Stimulated activated naive CD8-positive, alpha-beta T cell treated with anti-CD3 and anti-CD28 coated beads, Interleukin-15, amount 100 ng/mL, for 72 hours (primary cell): ENCODE measurements at regions not wholly inside any gene's neighbourhood (a gene's known extent, or its start where the extent isn't known, plus 50 kb on each side); places are given as distances from the start of the nearest gene placed in this dataset.

Source experiments
- ATAC-seq: fragments of 150-1000 bp; cut with Tn5 transposase; 2 replicates; pipeline ENCODE4 v1.10.0; 2021; ENCODE audit warnings: mild to moderate bottlenecking, moderate library complexity
- DNase-seq, 2 donors: peaks; one replicate each; pipeline ENCODE4 v3.0.0; 2021 to 2022
- H3K27ac Mint-ChIP-seq, 2 donors: one replicate each; pipeline ENCODE4 v1.8.0; 2022; ENCODE audit warnings: mild to moderate bottlenecking in 2 of 2, mixed read lengths in 2 of 2, moderate library complexity in 2 of 2
- H3K27me3 Mint-ChIP-seq: one replicate; pipeline ENCODE4 v1.8.0; 2022; ENCODE audit warnings: mixed read lengths
- H3K4me1 Mint-ChIP-seq: one replicate; pipeline ENCODE4 v1.8.0; 2022; ENCODE audit warnings: mild to moderate bottlenecking, mixed read lengths
- H3K4me3 Mint-ChIP-seq, 2 donors: one replicate each; pipeline ENCODE4 v1.8.0; 2022; ENCODE audit warnings: mild to moderate bottlenecking in 2 of 2, mixed read lengths in 2 of 2, moderate library complexity in 1 of 2
- H3K9me3 Mint-ChIP-seq, 2 donors: one replicate each; pipeline ENCODE4 v1.8.0; 2022; ENCODE audit warnings: mixed read lengths in 2 of 2

- no peak overlapping the region for H3K4me3 Mint-ChIP-seq
- no peaks in the 10 kb centered on the region for H3K9me3 Mint-ChIP-seq
- peaks cover 7% of the 10 kb centered on the region for H3K4me1 Mint-ChIP-seq
- DNase-seq (no peak), ATAC-seq (no peak)
- H3K27ac Mint-ChIP-seq = no peak overlapping the region
- peaks cover 67% of the 10 kb centered on the region for H3K27me3 Mint-ChIP-seq
These were observed 104.3 kb downstream of the ZNF608 start for GRCh38 chr5:124642151-124642550.

- DNase-seq (no peak), ATAC-seq (no peak)
- Mint-ChIP-seq H3K4me1 (no peaks in the 10 kb centered on the region), H3K4me3 (no peak overlapping the region), H3K9me3 (no peaks in the 10 kb centered on the region), H3K27me3 (peaks cover 58% of the 10 kb centered on the region), H3K27ac (no peak overlapping the region)
These were observed 105.2 kb downstream of the ZNF608 start for GRCh38 chr5:124641154-124641792.

- Mint-ChIP-seq H3K27ac (no peak overlapping the region), H3K27me3 (peaks cover 43% of the 10 kb centered on the region), H3K4me3 (no peak overlapping the region), H3K4me1 (no peaks in the 10 kb centered on the region), H3K9me3 (no peaks in the 10 kb centered on the region)
- DNase-seq = no peak
- no peak for ATAC-seq
These were observed 107.3 kb downstream of the ZNF608 start for GRCh38 chr5:124639095-124639665.

- Mint-ChIP-seq H3K4me1 (no peaks in the 10 kb centered on the region), H3K27me3 (peaks cover 38% of the 10 kb centered on the region), H3K9me3 (no peaks in the 10 kb centered on the region), H3K4me3 (no peak overlapping the region), H3K27ac (no peak overlapping the region)
- ATAC-seq (no peak), DNase-seq (no peak)
These were observed 109.4 kb downstream of the ZNF608 start for GRCh38 chr5:124637011-124637410.

- ATAC-seq (no peak), DNase-seq (no peak)
- H3K27ac Mint-ChIP-seq = no peak overlapping the region
- H3K9me3 Mint-ChIP-seq = no peaks in the 10 kb centered on the region
- no peak overlapping the region for H3K4me3 Mint-ChIP-seq
- H3K4me1 Mint-ChIP-seq = no peaks in the 10 kb centered on the region
- H3K27me3 Mint-ChIP-seq = peaks cover 35% of the 10 kb centered on the region
These were observed 111.6 kb downstream of the ZNF608 start for GRCh38 chr5:124634741-124635323.

- ATAC-seq (no peak), DNase-seq (no peak)
- no peaks in the 10 kb centered on the region for H3K4me1 Mint-ChIP-seq
- peaks cover 31% of the 10 kb centered on the region for H3K27me3 Mint-ChIP-seq
- no peak overlapping the region for H3K27ac Mint-ChIP-seq
- no peaks in the 10 kb centered on the region for H3K9me3 Mint-ChIP-seq
- no peak overlapping the region for H3K4me3 Mint-ChIP-seq
These were observed 112.2 kb downstream of the ZNF608 start for GRCh38 chr5:124634228-124634739.

- ATAC-seq (no peak), DNase-seq (no peak)
- Mint-ChIP-seq H3K27ac (no peak overlapping the region), H3K27me3 (peaks cover 38% of the 10 kb centered on the region), H3K9me3 (no peaks in the 10 kb centered on the region), H3K4me3 (no peak overlapping the region), H3K4me1 (no peaks in the 10 kb centered on the region)
These were observed 113.2 kb downstream of the ZNF608 start for GRCh38 chr5:124633209-124633608.

GRCh38 chr5:124631874-124632550 lies 114.4 kb downstream of the ZNF608 start:
- Mint-ChIP-seq H3K27ac (no peak overlapping the region), H3K4me3 (no peak overlapping the region), H3K4me1 (no peaks in the 10 kb centered on the region), H3K9me3 (no peaks in the 10 kb centered on the region), H3K27me3 (peaks cover 45% of the 10 kb centered on the region)
- DNase-seq (no peak), ATAC-seq (no peak)

- no peaks in the 10 kb centered on the region for H3K4me1 Mint-ChIP-seq
- no peaks in the 10 kb centered on the region for H3K9me3 Mint-ChIP-seq
These were observed 115.4 kb downstream of the ZNF608 start for GRCh38 chr5:124630767-124631704.

GRCh38 chr5:124628721-124629596 lies 117.5 kb downstream of the ZNF608 start:
- H3K4me3 Mint-ChIP-seq = no peak overlapping the region
- ATAC-seq (peak; percentile 42), DNase-seq (no peak)
- H3K4me1 Mint-ChIP-seq = no peaks in the 10 kb centered on the region
- H3K27me3 Mint-ChIP-seq = peaks cover 69% of the 10 kb centered on the region
- H3K9me3 Mint-ChIP-seq = no peaks in the 10 kb centered on the region
- no peak overlapping the region for H3K27ac Mint-ChIP-seq

More at GRCh38 chr5:124630767-124631704, 115.4 kb downstream of the ZNF608 start:
- no peak overlapping the region for H3K4me3 Mint-ChIP-seq
- no peak for DNase-seq
- no peak overlapping the region for H3K27ac Mint-ChIP-seq
- ATAC-seq = no peak
- H3K27me3 Mint-ChIP-seq = peaks cover 52% of the 10 kb centered on the region

GRCh38 chr5:124627815-124628595 lies 118.4 kb downstream of the ZNF608 start:
- H3K27ac Mint-ChIP-seq = no peak overlapping the region

GRCh38 chr5:124626053-124626452 lies 120.4 kb downstream of the ZNF608 start:
- ATAC-seq (no peak), DNase-seq (no peak)
- Mint-ChIP-seq H3K27me3 (peaks cover 56% of the 10 kb centered on the region), H3K27ac (no peak overlapping the region), H3K4me3 (no peak overlapping the region), H3K9me3 (no peaks in the 10 kb centered on the region), H3K4me1 (no peaks in the 10 kb centered on the region)

More at GRCh38 chr5:124627815-124628595, 118.4 kb downstream of the ZNF608 start:
- Mint-ChIP-seq H3K9me3 (no peaks in the 10 kb centered on the region), H3K27me3 (peaks cover 68% of the 10 kb centered on the region), H3K4me3 (no peak overlapping the region), H3K4me1 (no peaks in the 10 kb centered on the region)
- no peak for DNase-seq
- ATAC-seq = no peak

- ATAC-seq (no peak), DNase-seq (no peak)
- no peaks in the 10 kb centered on the region for H3K4me1 Mint-ChIP-seq
- no peak overlapping the region for H3K27ac Mint-ChIP-seq
- H3K4me3 Mint-ChIP-seq = no peak overlapping the region
- H3K27me3 Mint-ChIP-seq = peaks cover 41% of the 10 kb centered on the region
- no peaks in the 10 kb centered on the region for H3K9me3 Mint-ChIP-seq
These were observed 123.2 kb downstream of the ZNF608 start for GRCh38 chr5:124623265-124623664.

GRCh38 chr5:124622851-124623250 lies 123.6 kb downstream of the ZNF608 start:
- ATAC-seq (no peak), DNase-seq (no peak)
- H3K27ac Mint-ChIP-seq = no peak overlapping the region
- H3K9me3 Mint-ChIP-seq = no peaks in the 10 kb centered on the region
- H3K4me1 Mint-ChIP-seq = no peaks in the 10 kb centered on the region
- H3K4me3 Mint-ChIP-seq = no peak overlapping the region
- peaks cover 37% of the 10 kb centered on the region for H3K27me3 Mint-ChIP-seq
